ENCODE measurements at regions not wholly inside any gene's neighbourhood (a gene's known extent, or its start where the extent isn't known, plus 50 kb on each side); places are given as distances from the start of the nearest gene placed in this dataset.

DNA sequence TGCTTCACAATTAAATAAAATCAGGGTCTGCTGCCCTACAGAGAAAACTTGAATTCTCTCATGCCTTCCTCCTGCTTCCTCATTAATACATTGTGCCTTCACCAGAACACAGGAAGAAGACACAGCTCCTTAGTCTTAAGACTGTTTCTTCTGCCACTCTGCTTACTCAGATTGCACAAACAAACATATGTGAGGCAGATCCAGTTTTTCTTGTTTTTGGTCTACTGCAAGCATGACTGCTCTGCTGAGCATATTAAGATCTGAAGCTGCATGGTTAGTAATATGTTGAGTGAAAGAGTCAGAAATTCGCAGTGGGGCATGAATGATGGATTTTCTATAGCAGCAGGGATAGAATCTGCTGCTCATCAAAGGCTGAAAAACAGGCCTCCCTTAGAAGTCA is 321.1 kb upstream of the STXBP6 start:
- no peak for TF ChIP-seq POLR2AphosphoS5 (IDR thresholded peaks at IDR 0.05; ENCODE audit: low read depth, low read length)
- no peak for TF ChIP-seq POLR2A (IDR thresholded peaks at IDR 0.05; ENCODE audit: low read depth, low read length)

All from GM12892 (cell line).